T-helper 17 cell (primary cell): ENCODE measurements at regions not wholly inside any gene's neighbourhood (a gene's known extent, or its start where the extent isn't known, plus 50 kb on each side); places are given as distances from the start of the nearest gene placed in this dataset.
A peak's percentile ranks its signal among the peaks of the same experiment; 100 is the strongest.
"Not testable (repeated sequence)": the region's sequence is repeated elsewhere in the genome, so short reads cannot be mapped to it uniquely, and the experiment has no call there.

ENCODE experiments used
- ATAC-seq: fragments of 150-1000 bp; cut with Tn5 transposase; 2 replicates; pipeline ENCODE4 v1.10.0; 2021; ENCODE audit warnings: mild to moderate bottlenecking, moderate library complexity
- DNase-seq, 3 donors: peaks; one replicate each; pipeline versions ENCODE4 v3.0.0 to v3.0.0-alpha.2; 2020 to 2021
- H3K9me3 ChIP-seq: one replicate; pipeline ENCODE4 v1.7.0; 2013; ENCODE audit warnings: low read length, mild to moderate bottlenecking; ENCODE audit not compliant: control insufficient read depth, poor library complexity, severe bottlenecking
- H3K27ac Mint-ChIP-seq: one replicate; pipeline ENCODE4 v1.8.0; 2022; ENCODE audit warnings: mild to moderate bottlenecking, moderate library complexity, mixed read lengths
- H3K27me3 Mint-ChIP-seq: one replicate; pipeline ENCODE4 v1.8.0; 2022; ENCODE audit warnings: mixed read lengths
- H3K36me3 Mint-ChIP-seq: one replicate; pipeline ENCODE4 v1.8.0; 2022; ENCODE audit warnings: low read depth, mixed read lengths
- H3K4me1 Mint-ChIP-seq: one replicate; pipeline ENCODE4 v1.8.0; 2022; ENCODE audit warnings: mild to moderate bottlenecking, mixed read lengths
- H3K4me3 Mint-ChIP-seq: one replicate; pipeline ENCODE4 v1.8.0; 2022; ENCODE audit warnings: mild to moderate bottlenecking, moderate library complexity, mixed read lengths

DNA sequence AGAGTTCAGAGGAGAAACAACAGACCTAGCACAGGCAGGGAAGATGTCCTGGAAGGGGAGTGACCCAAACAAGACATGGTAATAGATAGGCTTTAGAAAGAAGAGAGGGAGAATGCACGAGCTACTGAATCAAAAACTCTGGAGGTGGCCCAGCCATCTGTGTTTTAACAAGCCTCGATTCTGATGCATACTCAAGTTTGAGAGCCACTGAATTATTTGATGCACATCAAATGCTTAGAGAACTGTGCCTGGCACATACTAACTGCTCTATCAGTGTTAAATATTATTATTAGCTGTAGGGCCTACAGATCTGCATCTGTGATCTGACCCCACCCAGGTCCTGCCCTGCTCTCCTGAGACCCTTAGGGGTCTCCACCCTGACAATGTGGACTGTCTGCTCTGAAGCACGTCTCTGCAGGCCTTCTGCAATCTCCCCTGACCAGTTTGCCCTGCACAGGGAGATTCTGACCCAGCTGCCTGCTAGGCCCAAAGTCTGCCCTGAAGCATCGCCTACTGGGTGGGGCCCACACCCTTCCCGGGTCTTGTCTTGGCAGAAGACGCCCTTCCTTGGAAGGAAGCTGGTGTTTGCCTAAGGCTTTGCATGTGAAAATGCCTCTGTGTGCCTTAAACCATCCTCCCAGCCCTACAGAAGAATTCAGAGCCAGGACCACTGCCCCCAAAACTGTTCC lies 201.5 kb upstream of the KLF3 start:
- Mint-ChIP-seq H3K36me3 (no peaks in the 10 kb centered on the region), H3K4me1 (peaks cover 17% of the 10 kb centered on the region), H3K27ac (no peak overlapping the region), H3K4me3 (no peak overlapping the region), H3K27me3 (no peaks in the 10 kb centered on the region)
- no peaks in the 10 kb centered on the region for H3K9me3 ChIP-seq
- DNase-seq (no peak), ATAC-seq (no peak)

DNA sequence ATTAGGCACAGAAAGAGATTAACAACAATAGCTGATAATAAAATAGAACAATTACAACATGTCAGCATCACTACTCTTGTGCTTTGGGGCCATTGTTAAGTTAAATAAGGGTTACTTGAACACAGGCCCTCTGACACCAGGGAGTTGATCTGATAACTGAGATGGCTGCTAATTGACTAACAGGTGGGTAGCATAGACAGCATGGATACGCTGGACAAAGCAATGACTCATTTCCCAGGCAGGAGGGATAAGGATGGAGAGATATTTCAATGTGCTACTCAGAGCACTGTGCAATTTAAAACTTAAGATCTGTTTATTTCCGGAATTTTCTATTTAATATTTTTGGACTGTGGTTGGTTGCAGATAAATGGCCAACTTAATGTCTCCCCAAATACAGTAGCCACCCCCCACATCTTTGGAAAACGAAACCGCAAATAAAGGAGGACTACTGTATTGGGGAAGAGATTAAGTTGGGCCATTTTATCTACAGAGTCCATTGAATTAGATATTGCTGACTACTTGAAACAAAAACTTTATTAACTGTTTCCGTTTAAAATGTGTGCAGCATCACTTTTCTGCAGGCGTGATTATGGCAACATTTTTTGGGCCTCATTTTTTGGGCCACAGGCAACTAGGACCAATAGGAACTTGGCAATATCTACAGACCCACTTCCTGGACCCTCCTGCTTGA lies 200.6 kb upstream of the KLF3 start:
- Mint-ChIP-seq H3K36me3 (no peaks in the 10 kb centered on the region), H3K4me1 (peaks cover 17% of the 10 kb centered on the region), H3K27ac (no peak overlapping the region), H3K4me3 (no peak overlapping the region), H3K27me3 (no peaks in the 10 kb centered on the region)
- ATAC-seq (no peak), DNase-seq (no peak)
- H3K9me3 ChIP-seq, result no peaks in the 10 kb centered on the region

- no peaks in the 10 kb centered on the region for H3K36me3 Mint-ChIP-seq
- H3K4me3 Mint-ChIP-seq, result peak overlapping the region; percentile 44
- H3K9me3 ChIP-seq, result no peaks in the 10 kb centered on the region
- H3K27ac Mint-ChIP-seq, result peak overlapping the region; percentile 70
- H3K27me3 Mint-ChIP-seq, result no peaks in the 10 kb centered on the region
- ATAC-seq (no peak), DNase-seq (no peak)
- H3K4me1 Mint-ChIP-seq, result peaks cover 17% of the 10 kb centered on the region
These were observed 199.7 kb upstream of the KLF3 start for GRCh38 chr4:38464328-38464727.

- Mint-ChIP-seq H3K4me3 (no peak overlapping the region), H3K36me3 (no peaks in the 10 kb centered on the region), H3K27ac (no peak overlapping the region), H3K27me3 (no peaks in the 10 kb centered on the region), H3K4me1 (peaks cover 14% of the 10 kb centered on the region)
- ATAC-seq, result no peak
- no peak for DNase-seq
- no peaks in the 10 kb centered on the region for H3K9me3 ChIP-seq
These were observed 197.6 kb upstream of the KLF3 start for GRCh38 chr4:38466401-38466800.

DNA sequence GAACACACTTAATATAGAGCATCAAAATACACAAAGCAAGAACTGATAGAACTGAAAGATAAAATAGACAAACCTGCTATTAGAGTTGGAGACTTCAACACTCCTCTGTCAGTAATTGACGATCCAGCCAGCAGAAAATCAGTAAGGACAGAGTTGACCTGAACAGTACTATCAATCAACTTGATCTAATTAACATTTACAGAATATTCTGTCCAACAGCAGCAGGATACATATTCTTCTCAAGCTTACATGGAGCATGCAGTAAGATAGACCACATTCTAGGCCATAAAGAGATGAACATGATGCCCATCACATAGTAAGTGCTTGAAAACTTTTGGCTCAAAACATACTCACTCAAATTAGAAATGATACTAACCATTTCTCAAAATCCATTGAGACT lies 196.7 kb upstream of the KLF3 start:
- H3K4me1 Mint-ChIP-seq, result peaks cover 11% of the 10 kb centered on the region
- no peak overlapping the region for H3K4me3 Mint-ChIP-seq
- DNase-seq, result no peak
- no peaks in the 10 kb centered on the region for H3K27me3 Mint-ChIP-seq
- no peaks in the 10 kb centered on the region for H3K36me3 Mint-ChIP-seq
- H3K9me3 ChIP-seq, result no peaks in the 10 kb centered on the region
- no peak overlapping the region for H3K27ac Mint-ChIP-seq
- no peak for ATAC-seq

- no peaks in the 10 kb centered on the region for H3K36me3 Mint-ChIP-seq
- no peaks in the 10 kb centered on the region for H3K27me3 Mint-ChIP-seq
- DNase-seq (no peak), ATAC-seq (no peak)
- no peak overlapping the region for H3K4me3 Mint-ChIP-seq
- no peaks in the 10 kb centered on the region for H3K9me3 ChIP-seq
- no peak overlapping the region for H3K27ac Mint-ChIP-seq
- peaks cover 9% of the 10 kb centered on the region for H3K4me1 Mint-ChIP-seq
These were observed 195.6 kb upstream of the KLF3 start for GRCh38 chr4:38468339-38468866.

DNA sequence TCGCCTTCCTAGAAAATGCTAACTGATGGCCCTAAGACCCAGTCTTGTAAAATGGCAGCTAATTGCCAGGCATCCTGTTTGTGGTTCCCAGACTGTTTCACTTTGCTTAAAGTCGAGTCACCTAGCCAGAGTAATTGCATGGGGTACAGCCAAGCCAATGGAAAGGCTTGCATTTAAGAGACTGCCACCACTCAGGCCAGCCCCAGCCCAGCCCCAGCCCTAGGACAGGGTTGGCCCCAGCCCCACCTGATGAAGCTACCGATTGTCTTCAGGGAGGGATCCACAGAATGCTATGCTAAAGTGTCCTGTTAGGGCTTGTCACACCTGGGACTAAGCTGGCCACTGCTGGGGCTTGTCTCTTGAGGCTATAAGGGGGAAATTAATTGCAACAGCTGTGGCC lies 194.6 kb upstream of the KLF3 start:
- peaks cover 6% of the 10 kb centered on the region for H3K4me1 Mint-ChIP-seq
- H3K9me3 ChIP-seq, result no peaks in the 10 kb centered on the region
- DNase-seq (no peak), ATAC-seq (no peak)
- H3K4me3 Mint-ChIP-seq, result no peak overlapping the region
- no peaks in the 10 kb centered on the region for H3K27me3 Mint-ChIP-seq
- H3K27ac Mint-ChIP-seq, result no peak overlapping the region
- no peaks in the 10 kb centered on the region for H3K36me3 Mint-ChIP-seq

- H3K27me3 Mint-ChIP-seq, result no peaks in the 10 kb centered on the region
- H3K4me1 Mint-ChIP-seq, result no peaks in the 10 kb centered on the region
- H3K4me3 Mint-ChIP-seq, result no peak overlapping the region
- peaks cover 4% of the 10 kb centered on the region for H3K36me3 Mint-ChIP-seq
- DNase-seq (no peak), ATAC-seq (no peak)
- no peak overlapping the region for H3K27ac Mint-ChIP-seq
- no peaks in the 10 kb centered on the region for H3K9me3 ChIP-seq
These were observed 193.2 kb upstream of the KLF3 start for GRCh38 chr4:38470735-38471262.

- Mint-ChIP-seq H3K4me3 (peak overlapping the region; percentile 31), H3K4me1 (peaks cover 12% of the 10 kb centered on the region), H3K27ac (no peak overlapping the region), H3K27me3 (no peaks in the 10 kb centered on the region), H3K36me3 (no peaks in the 10 kb centered on the region)
- peak; percentile 45 for ATAC-seq
- H3K9me3 ChIP-seq, result no peaks in the 10 kb centered on the region
- no peak for DNase-seq
These were observed 181.3 kb upstream of the KLF3 start for GRCh38 chr4:38482696-38483095.

DNA sequence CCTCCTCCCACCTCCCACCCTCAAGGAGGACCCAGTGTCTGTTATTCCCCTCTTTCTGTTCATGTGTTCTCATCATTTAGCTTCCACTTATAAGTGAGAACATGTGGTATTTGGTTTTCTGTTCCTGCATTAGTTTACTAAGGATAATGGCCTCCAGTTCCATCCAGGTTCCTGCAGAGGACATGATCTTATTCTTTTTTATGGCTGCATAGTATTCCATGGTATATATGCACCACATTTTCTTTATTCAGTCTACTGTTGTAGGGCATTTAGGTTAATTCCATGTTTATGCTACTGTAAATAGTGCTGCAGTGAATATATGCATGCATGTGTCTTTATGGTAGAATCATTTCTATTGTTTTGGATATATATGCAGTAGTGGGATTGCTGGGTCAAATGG lies 180.4 kb upstream of the KLF3 start:
- H3K27ac Mint-ChIP-seq, H3K27me3 Mint-ChIP-seq, DNase-seq, H3K4me3 Mint-ChIP-seq, H3K36me3 Mint-ChIP-seq, H3K9me3 ChIP-seq, ATAC-seq: not testable (repeated sequence)
- peaks cover 12% of the 10 kb centered on the region for H3K4me1 Mint-ChIP-seq

GRCh38 chr4:38489011-38489861 lies 174.8 kb upstream of the KLF3 start:
- Mint-ChIP-seq H3K27ac (peak overlapping the region; percentile 92), H3K36me3 (no peaks in the 10 kb centered on the region), H3K27me3 (no peaks in the 10 kb centered on the region), H3K4me1 (peaks cover 29% of the 10 kb centered on the region), H3K4me3 (peak overlapping the region; percentile 78)
- ATAC-seq (no peak), DNase-seq (no peak)
- no peaks in the 10 kb centered on the region for H3K9me3 ChIP-seq

DNA sequence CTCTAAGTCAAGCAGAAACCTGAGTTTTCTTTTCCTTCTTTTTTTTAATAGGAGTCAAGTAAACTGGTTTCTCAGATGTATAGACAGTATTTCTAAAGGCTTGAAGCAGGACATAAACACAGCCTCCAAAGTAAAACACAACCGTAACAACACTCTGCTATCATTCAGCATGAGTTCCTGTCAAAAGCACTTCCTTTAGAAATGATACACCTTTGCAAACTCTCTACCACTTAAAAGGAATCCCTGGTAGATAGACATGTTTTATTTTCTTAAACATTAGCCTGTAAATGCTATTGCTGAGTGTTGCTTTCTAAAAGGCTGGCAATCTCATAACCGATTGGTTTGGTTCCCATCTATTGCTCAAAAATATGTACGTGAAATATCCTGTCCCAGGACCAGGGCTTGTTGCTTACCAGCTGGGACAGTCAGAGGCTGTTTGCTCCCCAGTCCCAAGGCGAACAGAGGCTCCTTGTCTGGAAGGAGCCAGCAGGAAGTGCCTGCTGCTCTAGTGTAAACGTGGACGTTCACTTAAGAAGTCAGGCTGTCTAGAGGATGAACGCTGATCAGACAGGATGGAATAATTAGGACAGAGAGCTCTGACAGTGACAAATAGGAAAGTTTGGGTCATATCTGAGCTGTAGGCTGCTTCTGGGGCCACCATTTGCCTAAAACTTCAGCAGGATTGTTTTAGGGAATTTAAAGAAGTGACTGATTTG lies 173.9 kb upstream of the KLF3 start:
- H3K27me3 Mint-ChIP-seq, result no peaks in the 10 kb centered on the region
- H3K4me1 Mint-ChIP-seq, result peaks cover 29% of the 10 kb centered on the region
- ATAC-seq, result peak; percentile 46
- no peaks in the 10 kb centered on the region for H3K36me3 Mint-ChIP-seq
- peak overlapping the region; percentile 92 for H3K27ac Mint-ChIP-seq
- H3K9me3 ChIP-seq, result no peaks in the 10 kb centered on the region
- peak overlapping the region; percentile 78 for H3K4me3 Mint-ChIP-seq
- no peak for DNase-seq
